ENCODE measurements at regions not wholly inside any gene's neighbourhood (a gene's known extent, or its start where the extent isn't known, plus 50 kb on each side); places are given as distances from the start of the nearest gene placed in this dataset.

- no peak for TF ChIP-seq CTCF (IDR thresholded peaks at IDR 0.05)
- no peak for TF ChIP-seq POLR2A (IDR thresholded peaks at IDR 0.05)
These were observed 319.6 kb upstream of the SHH start for GRCh38 chr7:156131881-156132280.
